Uterus (tissue), 3 donors: ENCODE measurements at regions not wholly inside any gene's neighbourhood (a gene's known extent, or its start where the extent isn't known, plus 50 kb on each side); places are given as distances from the start of the nearest gene placed in this dataset.

Experiments used
- DNase-seq, 2 donors: peaks; one replicate each; pipeline ENCODE4 v3.0.0-alpha.2; 2019 to 2020
- H3K27ac ChIP-seq, 2 donors: fragments of 200-600 bp; sonication (generic); 1 replicate in 1 of 2; 2 replicates in 1 of 2; pipeline ENCODE4 v1.5.1; 2016 to 2018
- H3K27me3 ChIP-seq, 2 donors: fragments of 200-600 bp; sonication (generic); one replicate each; pipeline ENCODE4 v1.5.1; 2018 to 2019; ENCODE audit warnings: control low read depth in 1 of 2
- H3K36me3 ChIP-seq, 2 donors: fragments of 200-600 bp; sonication (generic); one replicate each; pipeline ENCODE4 v1.5.1; 2019; ENCODE audit warnings: control low read depth in 1 of 2
- H3K4me1 ChIP-seq, 2 donors: fragments of 200-600 bp; sonication (generic); one replicate each; pipeline ENCODE4 v1.5.1; 2018 to 2019; ENCODE audit warnings: control low read depth in 1 of 2
- H3K4me3 ChIP-seq, 2 donors: fragments of 200-600 bp; sonication (generic); 1 replicate in 1 of 2; 2 replicates in 1 of 2; pipeline ENCODE4 v1.5.1; 2018 to 2019; ENCODE audit warnings: mild to moderate bottlenecking in 1 of 2
- H3K9me3 ChIP-seq, 2 donors: fragments of 200-600 bp; sonication (generic); one replicate each; pipeline ENCODE4 v1.5.1; 2019; ENCODE audit warnings: control low read depth in 1 of 2
- CTCF ChIP-seq, 4 experiments: fragments of 200-600 bp in 2 of 4; fragments of 450-650 bp in 2 of 4; sonication (generic) in 2 of 4; IDR thresholded peaks; one replicate each; pipeline ENCODE4 v1.5.1; 2016 to 2019; ENCODE audit warnings: antibody characterized with exemption in 4 of 4, mild to moderate bottlenecking in 2 of 4, moderate library complexity in 1 of 4
- POLR2A ChIP-seq, 2 donors: fragments of 450-650 bp; IDR thresholded peaks; one replicate each; pipeline ENCODE4 v1.6.1; 2016; ENCODE audit warnings: antibody characterized with exemption in 2 of 2, mild to moderate bottlenecking in 1 of 2, moderate library complexity in 1 of 2
- intact Hi-C: fragments of 100-400 bp; cut with DNase I; formaldehyde crosslinking; loops from one replicate; pipeline ENCODE4 v1.15.1; 2023; ENCODE audit warnings: low total_unique reads
- donor health status: DM: yes; HTN: yes; CAD: no.

- intact Hi-C loops, result no loop called here
- TF ChIP-seq POLR2A (IDR thresholded peaks at IDR 0.05) (no peak), CTCF (IDR thresholded peaks at IDR 0.05) (no peak)
- H3K9me3 ChIP-seq, result no peaks in the 10 kb centered on the region
- H3K36me3 ChIP-seq, result no peaks in the 10 kb centered on the region
- H3K4me1 ChIP-seq, result no peaks in the 10 kb centered on the region
- no peak overlapping the region for H3K27ac ChIP-seq
- no peaks in the 10 kb centered on the region for H3K27me3 ChIP-seq
- no peak overlapping the region for H3K4me3 ChIP-seq
- no peak for DNase-seq
These were observed 260.4 kb downstream of the RPLP1 start for GRCh38 chr15:69712991-69713390.

GRCh38 chr15:69713726-69714559 is 261.3 kb downstream of the RPLP1 start:
- Histone ChIP-seq H3K36me3 (no peaks in the 10 kb centered on the region), H3K27ac (no peak overlapping the region), H3K27me3 (no peaks in the 10 kb centered on the region), H3K9me3 (no peaks in the 10 kb centered on the region), H3K4me3 (no peak overlapping the region), H3K4me1 (no peaks in the 10 kb centered on the region)
- intact Hi-C loops, result no loop called here
- no peak for DNase-seq
- no peak for TF ChIP-seq CTCF (IDR thresholded peaks at IDR 0.05)

- Histone ChIP-seq H3K27me3 (no peaks in the 10 kb centered on the region), H3K4me3 (no peak overlapping the region), H3K27ac (no peak overlapping the region), H3K36me3 (no peaks in the 10 kb centered on the region), H3K9me3 (no peaks in the 10 kb centered on the region), H3K4me1 (no peaks in the 10 kb centered on the region)
- intact Hi-C loops, result no loop called here
- TF ChIP-seq CTCF (IDR thresholded peaks at IDR 0.05), result no peak
- no peak for TF ChIP-seq POLR2A (IDR thresholded peaks at IDR 0.05)
- DNase-seq, result no peak
These were observed 262.6 kb downstream of the RPLP1 start for GRCh38 chr15:69715210-69715609.

- H3K4me3 ChIP-seq, result no peak overlapping the region
- no peaks in the 10 kb centered on the region for H3K27me3 ChIP-seq
- DNase-seq, result no peak
- H3K36me3 ChIP-seq, result no peaks in the 10 kb centered on the region
- intact Hi-C loops, result no loop called here
- no peak for TF ChIP-seq POLR2A (IDR thresholded peaks at IDR 0.05)
- TF ChIP-seq CTCF (IDR thresholded peaks at IDR 0.05), result no peak
- H3K27ac ChIP-seq, result no peak overlapping the region
- no peaks in the 10 kb centered on the region for H3K4me1 ChIP-seq
- H3K9me3 ChIP-seq, result no peaks in the 10 kb centered on the region
These were observed 265.8 kb downstream of the RPLP1 start for GRCh38 chr15:69718436-69718835.

- TF ChIP-seq POLR2A (IDR thresholded peaks at IDR 0.05) (no peak), CTCF (IDR thresholded peaks at IDR 0.05) (no peak)
- no peak for DNase-seq
- Histone ChIP-seq H3K27me3 (no peaks in the 10 kb centered on the region), H3K27ac (no peak overlapping the region), H3K36me3 (no peaks in the 10 kb centered on the region), H3K9me3 (no peaks in the 10 kb centered on the region), H3K4me3 (no peak overlapping the region), H3K4me1 (no peaks in the 10 kb centered on the region)
- intact Hi-C loops, result no loop called here
These were observed 266.3 kb downstream of the RPLP1 start for GRCh38 chr15:69718916-69719315.
